KG1 (cell line): ENCODE measurements at regions not wholly inside any gene's neighbourhood (a gene's known extent, or its start where the extent isn't known, plus 50 kb on each side); places are given as distances from the start of the nearest gene placed in this dataset.
"Not testable (repeated sequence)": the region's sequence is repeated elsewhere in the genome, so short reads cannot be mapped to it uniquely, and the experiment has no call there.

Source experiments
- DNase-seq: peaks from one replicate; lab custom pipeline; 2025; lab: John Stamatoyannopoulos, UW

DNA sequence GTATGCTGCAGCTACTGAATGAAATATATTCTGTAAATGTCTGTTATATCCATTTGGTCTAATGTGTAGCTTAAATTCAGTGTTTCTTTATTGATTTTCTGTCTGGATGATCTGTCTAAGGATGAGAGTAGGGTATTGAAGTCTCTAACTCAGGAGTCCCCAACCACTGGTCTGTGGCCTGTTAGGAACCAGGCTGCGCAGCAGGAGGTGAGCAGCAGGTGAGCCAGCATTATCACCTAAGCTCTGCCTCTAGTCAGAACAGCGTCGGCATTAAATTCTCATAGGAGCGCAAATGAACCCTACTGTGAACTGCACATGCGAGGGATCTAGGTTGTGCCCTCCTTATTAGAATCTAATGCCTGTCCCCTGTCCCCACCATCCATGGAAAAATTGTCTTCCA lies 329.7 kb upstream of the RGS6 start:
- DNase-seq, result no peak

DNA sequence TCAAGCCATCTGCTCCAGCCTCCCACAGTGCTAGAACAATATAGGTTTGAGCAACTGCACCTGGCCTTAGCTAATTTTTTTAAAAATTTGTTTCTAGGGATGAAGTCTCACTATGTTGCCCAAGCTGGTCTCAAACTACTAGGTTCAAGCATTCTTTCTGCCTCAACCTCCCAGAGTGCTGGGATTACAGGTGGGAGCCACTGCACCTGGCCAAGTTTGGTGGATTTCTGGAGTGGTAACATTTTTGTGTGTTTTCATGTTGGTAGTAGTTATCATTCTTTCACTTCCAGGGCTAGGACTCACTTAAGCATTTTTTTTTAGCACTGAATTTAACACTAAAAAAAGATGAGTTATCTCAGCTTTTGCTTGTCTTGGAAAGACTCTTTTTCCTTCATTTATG lies 328.0 kb upstream of the RGS6 start:
- no peak for DNase-seq

DNA sequence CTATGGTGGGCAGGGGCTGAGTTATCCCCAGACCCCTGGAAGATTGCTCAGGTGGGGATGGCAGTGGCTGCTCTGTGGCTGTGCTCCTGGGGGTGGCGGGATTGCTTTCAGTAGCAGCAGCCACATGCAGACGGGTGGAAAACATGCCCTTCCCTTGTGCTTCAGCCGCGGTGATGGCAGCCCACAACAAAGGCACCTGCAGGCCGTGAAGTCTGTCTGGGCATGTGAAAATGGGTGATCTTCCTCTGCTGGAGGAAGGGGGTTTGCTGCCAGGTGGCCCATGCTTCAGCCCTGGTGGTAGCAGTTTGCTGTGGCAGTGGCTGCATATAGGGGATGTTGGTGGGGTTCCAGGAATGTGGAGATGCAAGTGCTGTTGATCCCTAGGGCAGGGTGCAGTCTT lies 326.2 kb upstream of the RGS6 start:
- DNase-seq, result no peak

DNA sequence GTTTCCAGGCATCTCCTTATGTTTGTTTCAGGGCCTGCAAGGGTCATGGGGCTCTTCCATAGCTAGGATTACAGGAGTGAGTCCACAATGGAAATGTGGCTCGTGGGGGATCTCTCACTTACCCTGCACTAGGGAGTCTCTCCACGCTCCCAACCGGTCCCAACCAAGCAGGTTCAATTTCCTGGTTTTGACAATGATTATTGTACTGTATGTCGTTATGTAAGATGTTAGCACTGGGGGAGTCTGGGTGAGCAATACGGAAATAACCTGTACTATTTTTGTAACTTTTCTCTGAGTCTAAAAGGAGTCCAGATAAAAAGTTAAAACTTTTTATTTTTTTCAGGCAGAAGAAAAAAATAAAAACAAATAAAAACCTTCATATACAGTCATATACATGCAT lies 325.7 kb upstream of the RGS6 start:
- no peak for DNase-seq

DNA sequence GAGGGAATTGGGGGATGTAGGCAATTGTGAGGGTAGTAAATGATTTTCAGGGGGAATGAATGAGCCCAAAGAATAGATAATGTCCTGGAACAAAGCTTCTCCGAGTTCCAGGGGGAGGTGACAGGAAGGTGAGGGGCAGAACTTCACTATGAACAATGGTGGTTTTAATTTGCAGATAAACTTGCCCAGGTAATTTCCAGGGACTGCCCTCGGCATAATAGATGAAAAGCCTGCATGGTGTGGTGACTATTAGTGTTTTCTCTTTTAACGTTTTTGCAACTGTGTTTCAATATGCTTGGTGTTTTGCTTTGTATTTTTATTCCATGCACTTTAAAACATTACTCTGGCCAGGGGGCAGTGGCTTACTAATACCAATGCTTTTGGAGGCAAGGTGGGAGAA lies 325.2 kb upstream of the RGS6 start:
- DNase-seq, result no peak

DNA sequence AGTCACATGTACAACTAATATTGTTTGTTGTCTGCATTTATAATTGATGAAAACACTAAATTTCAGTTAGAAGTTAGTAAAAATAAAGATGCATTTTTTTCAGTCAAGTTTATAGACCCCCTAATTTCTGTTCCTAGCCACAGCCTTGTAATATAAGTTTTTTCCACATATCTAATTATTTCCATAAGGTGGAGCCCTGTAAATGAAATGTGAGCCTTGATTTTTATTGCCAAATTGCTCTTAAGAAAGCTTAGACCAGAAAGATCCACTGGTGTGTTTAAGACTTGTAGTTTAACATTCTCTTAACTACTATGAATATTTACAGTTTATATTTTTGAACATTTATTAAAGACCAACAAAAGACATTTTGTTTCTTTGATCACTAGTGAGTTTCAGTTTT lies 322.1 kb upstream of the RGS6 start:
- no peak for DNase-seq

DNA sequence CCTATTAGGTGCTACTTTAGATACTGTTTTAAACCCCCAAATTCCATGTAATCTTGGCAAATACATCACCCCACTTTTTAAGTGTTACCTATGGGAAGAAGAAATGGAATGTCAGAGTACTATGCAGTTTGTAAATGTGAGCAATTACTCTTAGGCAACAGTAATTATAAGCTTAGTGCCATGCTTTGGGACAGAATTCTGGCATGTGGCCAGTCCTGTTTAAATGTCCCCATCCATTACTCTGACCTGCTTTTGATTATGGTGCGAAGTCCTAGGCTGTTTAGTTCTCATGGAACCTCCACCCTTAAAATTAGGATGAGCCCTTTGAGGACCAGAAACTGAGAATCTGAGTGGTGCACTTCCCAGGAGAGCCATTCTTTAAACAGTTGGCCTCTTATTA lies 321.4 kb upstream of the RGS6 start:
- DNase-seq, result no peak

DNA sequence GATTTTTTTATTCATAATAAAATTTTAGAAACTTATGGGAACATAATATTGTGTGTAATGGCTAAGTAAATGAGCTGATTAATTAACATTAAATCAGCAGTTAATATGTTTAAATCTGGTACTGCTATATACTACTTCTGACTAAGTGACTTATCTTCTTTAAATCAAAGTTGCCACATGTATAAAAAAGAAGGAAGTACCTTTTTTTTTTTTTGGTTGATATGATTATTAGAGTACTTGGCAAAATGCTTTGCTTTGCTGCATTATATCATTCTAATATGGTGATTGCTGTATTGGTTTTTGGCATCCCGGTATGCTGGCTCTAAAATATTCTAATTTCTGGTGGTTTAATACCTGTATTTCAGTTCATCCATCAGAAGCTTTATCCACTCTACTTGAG lies 319.1 kb upstream of the RGS6 start:
- no peak for DNase-seq

DNA sequence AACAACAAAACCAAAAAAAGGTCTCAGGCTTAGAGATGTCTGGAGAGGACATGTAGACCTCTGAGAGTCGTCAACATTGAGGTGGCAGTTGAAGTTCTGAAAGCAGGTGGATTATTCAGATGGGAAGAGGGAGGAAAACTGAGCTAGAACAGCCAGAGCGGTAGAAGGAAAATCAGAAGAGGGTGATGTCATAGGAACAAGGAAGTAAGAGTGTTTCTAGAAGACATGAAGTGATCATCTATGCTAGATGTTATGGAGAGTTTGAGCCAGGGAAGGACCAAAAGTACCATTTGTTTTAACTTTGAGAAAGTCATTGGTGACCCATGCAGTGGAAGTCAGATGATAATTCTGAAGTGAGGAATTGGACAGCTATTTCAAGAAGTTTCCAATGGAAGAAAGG lies 316.2 kb upstream of the RGS6 start:
- DNase-seq, result no peak

DNA sequence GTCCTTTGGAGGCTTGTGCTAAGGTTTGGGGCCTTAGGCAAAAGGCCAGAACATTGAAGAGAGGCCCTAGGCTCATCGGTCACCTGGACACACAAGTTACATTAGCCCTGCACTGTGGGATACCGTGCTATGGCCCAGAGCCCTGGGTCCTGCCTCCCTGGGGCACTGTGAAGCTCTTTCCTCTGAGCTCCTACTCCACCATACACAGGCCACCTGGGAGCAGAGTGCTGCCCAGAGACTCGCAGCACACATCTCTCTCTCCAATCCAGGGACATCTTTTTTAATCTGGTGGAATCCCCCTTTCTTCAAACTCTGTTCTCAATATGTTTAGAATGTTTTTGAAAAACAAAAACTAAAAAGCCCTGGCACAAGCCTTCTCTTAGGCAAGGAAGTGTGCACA lies 314.2 kb upstream of the RGS6 start:
- DNase-seq, result no peak

DNA sequence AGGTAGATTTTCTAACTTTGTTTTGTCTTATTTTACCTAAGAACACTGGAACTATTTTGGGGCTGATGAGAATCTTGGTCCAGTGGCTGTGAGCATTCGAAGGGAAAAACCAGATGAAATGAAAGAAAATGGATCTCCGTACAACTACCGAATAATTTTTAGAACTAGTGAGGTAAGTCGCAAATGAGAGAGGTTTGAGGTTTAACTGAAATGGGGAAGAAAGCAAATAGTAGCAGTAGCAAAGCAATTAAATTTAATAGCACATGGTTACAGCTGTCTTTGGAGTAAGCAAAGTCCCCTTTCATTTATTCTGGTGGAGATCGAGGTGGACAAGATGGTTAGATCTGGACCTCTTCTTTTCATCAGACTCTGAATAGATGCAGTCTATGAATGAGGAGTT lies 313.5 kb upstream of the RGS6 start:
- DNase-seq, result no peak

DNA sequence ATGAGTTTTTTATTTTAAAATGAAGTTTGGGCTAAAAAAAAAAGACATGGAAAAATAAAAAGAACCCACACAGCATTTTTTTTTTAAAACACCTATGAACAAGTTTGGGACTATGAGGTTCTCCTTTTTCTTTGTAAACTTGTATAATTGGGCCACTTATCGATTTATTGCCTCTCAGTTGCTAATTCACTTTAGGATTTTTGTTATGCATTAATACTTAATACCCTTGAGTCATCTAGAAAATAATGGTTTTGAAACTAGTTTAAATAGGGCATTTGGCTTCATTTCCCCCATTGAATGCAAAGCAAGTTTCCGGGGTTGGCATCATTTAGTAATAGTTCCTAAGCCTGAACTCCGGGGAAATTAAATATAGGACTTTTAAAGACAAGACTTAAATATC lies 312.8 kb upstream of the RGS6 start:
- no peak for DNase-seq

DNA sequence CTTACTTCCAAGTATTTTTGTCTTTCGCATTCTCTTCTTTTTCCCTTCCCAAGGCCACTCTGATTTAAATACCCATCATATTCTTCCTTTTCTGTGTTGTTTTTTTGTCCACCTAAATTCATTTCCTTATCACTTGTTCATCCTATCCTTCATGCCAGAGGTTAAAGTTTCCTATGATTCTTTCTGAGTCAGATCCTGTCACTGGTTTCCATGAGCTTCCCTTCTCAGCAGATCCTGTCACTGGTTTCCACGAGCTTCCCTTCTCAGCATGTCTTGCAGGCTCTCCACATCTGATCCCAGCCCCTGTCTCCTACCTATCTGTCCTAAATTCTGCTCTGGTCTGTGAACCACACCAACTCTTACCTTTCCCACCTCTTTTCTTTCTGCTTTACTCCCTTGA lies 311.8 kb upstream of the RGS6 start:
- no peak for DNase-seq

DNA sequence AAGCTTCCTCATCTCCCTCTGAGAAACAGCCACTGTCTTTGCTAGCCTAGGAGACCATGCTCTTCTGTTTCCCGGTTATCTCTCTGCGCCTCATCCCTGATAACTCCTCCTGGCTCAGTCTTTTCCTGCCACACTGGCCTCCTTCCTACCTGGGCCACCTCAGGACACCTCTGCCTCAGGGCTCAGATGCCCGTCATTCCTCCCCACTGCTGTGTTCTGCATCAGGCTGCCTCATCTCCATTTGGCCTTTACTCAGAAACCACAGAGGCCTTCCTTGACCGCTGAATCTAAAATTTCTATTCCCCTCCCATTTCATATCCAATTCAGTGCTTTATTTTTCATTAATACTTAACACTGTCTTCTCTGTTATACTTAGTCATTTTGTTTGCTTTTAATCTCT lies 311.0 kb upstream of the RGS6 start:
- no peak for DNase-seq

DNA sequence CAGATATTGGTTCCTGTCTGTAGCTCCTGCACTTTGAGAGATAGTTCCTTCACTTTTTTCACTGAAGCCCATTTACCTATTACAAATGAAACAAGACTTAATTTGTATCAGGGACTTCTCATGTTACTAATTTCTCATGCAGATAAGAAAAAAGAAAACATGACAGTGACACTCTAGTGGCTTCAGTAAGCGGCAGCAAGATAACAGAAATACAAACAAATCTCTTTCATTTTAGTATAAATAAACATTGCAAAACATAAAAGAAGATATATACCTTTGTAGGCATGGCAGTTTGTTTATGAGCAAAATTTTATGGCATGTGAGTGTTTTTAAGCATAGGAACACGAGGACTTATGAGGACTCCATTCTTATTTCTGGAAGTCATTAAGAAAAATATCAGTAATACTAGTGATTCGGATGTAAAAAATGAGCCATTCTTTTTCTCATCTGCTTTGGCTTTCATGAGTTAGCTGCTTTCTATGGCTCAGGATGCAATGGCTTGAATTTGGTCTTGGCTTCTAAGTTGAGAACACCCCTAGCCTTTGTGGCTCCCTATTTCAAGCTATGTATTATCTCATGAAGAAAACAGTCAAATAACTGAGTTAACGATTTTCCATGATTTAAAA lies 310.1 kb upstream of the RGS6 start:
- DNase-seq, result no peak

DNA sequence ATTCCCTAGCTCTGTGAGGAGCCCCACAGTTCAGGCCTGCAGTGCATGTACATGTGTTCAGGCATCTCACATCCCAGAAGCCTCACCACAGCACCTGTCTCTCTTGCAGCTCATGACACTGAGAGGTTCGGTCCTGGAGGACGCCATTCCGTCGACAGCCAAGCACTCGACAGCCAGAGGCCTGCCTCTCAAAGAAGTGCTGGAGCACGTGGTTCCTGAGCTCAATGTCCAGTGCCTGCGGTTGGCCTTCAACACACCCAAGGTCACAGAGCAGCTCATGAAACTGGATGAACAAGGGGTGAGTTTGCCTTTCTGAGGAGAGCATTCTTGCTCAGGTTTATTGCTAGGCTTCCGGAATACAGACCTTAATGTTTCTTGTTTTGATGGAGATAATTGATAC lies 308.3 kb upstream of the RGS6 start:
- no peak for DNase-seq

DNA sequence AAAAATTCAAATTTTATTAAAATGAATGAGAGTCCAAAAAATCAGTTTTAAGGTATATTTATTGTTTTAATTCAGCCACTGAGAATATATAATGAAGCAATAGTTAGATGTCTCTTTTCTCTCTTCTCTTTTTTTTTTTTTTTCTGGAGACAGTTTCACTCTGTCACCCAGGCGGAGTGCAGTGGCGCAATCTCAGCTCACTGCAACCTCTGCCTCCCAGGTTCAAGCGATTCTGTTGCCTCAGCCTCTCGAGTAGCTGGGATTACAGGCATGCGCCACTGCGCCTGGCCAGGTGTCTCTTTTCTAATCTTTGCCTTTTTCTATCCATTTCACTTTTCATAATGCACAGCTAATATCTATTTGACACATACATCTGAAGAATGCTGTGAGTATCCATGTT lies 307.1 kb upstream of the RGS6 start:
- no peak for DNase-seq

DNA sequence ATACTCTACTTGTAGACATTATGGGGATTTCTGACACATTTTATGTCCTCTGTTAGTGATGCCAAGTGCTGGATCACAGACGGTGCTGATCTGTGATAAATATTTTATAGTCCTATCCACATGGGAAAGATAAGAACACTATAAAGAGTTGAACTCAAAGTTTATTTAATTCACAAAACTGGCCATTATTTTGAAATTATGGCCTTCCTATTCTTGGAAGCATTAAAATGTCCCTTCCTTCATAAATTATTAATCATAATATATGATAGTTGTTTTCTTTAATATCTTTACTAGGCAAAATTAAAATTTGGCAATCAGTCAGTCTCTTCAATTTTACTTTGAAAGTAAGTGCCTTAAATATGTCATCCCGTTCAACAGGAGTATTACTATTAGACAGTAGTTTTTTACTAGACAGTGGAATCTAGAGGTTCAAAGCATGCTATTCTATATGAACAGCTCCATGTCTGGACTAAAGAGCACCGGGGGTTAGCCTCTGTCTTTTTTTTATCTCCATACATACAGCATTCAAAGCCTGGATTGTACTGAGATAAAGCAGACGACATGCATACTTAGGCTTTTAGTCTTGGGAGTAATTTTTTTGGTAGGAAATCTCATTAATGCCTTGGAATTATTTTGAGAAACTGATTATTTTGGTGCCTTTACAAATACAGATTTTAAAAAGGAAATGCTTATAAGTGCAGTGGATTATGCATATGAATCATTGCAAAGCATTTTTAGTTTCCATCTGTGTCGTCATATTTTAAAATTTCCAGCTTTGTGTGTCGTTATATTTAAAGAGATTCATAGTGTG lies 306.1 kb upstream of the RGS6 start:
- no peak for DNase-seq

DNA sequence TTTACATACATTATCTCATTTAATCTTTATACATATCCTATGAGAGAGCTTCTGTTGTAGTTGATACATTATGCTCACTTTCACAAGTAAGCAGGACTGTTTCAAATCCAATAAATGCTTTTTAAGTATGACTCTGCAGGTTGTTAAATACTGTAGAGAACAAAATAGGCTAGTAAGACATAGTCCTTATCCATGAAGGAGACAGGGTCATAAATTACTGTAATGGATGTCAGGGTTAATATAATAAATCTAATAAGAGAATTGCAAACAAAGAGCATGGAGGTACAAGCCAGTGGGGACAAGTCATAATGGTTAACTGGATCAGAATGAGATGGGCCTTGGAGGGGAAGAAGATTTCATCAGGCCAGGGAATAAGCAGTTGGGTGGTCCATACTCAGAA lies 303.8 kb upstream of the RGS6 start:
- DNase-seq, result no peak

DNA sequence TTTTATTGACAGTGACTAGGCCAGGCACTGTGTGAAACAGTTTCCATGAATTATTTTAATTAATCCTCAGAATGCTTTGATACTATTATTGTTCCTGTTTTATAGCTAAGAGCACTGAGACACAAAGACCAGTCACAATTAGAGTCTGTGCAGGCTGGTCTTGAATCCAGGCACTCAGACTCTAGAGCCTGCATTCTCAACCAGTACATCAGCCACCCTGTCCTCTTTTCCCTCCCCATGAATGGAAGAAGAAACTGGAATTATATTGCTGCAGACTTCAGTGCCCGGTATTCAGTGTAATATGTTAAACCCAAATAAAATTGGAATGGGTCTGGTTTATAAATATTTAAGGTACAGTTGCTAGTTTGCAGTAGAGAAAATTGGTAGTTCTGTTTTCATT lies 303.0 kb upstream of the RGS6 start:
- DNase-seq, result no peak

DNA sequence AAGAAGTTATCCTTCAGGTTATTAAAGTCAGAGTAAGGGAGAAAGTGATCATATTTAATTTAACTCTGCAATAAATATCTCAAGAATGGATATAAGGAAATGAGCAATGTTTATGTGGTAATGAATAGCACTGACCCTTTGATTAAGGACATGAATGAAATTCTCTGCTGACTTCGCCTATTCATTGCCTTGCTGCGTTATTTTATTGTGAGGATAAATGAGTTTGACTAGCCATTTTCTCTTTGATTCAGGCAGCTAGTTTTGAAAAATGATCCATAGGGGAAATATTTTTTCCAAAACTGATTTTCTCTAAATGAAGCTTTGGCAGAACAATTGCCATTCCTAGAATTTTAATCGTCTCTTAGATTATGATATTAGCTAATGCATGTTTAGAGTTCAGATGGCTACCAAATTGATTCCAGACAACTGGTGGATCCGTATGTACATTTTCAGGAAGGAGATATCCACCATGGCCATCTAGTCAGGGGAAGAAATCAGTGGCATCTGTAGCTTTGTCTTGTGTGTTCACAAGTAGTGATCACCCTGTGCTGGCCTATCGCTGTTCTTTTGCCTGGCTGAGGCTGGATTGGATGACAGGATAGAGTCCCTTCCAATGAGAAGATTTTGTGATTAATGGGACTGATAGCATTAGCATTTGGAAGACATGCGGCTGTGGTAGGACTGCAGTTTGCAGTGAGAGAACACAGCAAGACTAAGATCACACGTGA lies 302.3 kb upstream of the RGS6 start:
- DNase-seq, result no peak

DNA sequence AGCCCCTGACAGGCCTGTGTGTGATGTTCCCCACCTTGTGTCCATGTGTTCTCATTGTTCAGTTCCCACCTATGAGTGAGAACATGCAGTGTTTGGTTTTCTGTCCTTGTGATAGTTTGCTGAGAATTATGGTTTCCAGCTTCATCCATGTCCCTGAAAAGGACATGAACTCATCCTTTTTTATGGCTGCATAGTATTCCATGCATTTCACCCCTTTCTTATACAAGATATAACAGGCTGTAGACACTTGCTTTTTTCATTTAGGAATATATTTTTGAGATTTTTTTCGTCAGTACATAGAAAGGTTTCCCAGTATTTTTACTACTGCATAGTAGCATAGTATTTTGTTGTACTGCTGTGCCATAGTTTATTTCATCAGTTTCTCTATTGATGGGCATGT lies 301.2 kb upstream of the RGS6 start:
- DNase-seq, result not testable (repeated sequence)

DNA sequence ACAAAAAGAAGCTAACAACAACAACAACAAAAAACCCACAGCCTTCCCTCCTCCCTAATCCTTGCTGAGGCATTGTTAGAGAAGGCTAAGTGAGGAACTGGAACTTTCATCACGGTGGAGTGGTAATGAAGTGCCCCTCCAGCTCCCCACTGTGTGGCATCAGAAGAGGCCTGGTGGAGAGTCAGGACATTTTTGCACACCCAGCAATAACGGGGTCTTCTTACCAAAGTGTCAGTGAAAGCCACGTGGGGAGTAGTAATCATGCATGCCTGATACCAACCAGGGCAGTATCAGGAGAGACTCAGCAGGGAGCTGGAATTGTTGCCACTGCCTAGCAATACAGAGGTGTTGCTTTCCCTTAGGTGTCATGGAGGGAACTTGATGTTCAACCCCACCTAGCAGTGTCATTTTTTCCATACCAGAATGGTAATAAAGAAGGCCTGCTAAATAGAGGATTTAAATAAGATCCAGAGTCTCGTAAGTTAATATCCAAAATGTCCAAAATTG lies 299.7 kb upstream of the RGS6 start:
- DNase-seq, result no peak
